ENCODE measurements at regions not wholly inside any gene's neighbourhood (a gene's known extent, or its start where the extent isn't known, plus 50 kb on each side); places are given as distances from the start of the nearest gene placed in this dataset.

GRCh38 chr4:115609631-115610030, 496.2 kb upstream of the NDST4 start:
- Histone ChIP-seq H3K4me3 (ENCODE audit: low read depth in 2 of 2, low read length in 2 of 2) (no peak overlapping the region), H3K27me3 (ENCODE audit: control insufficient read depth, insufficient read depth, low read length) (no peaks in the 10 kb centered on the region), H3K4me1 (ENCODE audit: control insufficient read depth, insufficient read depth, low read length) (no peaks in the 10 kb centered on the region), H3K27ac (ENCODE audit: low read length) (no peak overlapping the region), H3K9me3 (ENCODE audit: control insufficient read depth, insufficient read depth, low read depth, low read length) (no peaks in the 10 kb centered on the region), H3K36me3 (ENCODE audit: control insufficient read depth, insufficient read depth, low read length) (no peaks in the 10 kb centered on the region)
- in situ Hi-C loops (cut with HindIII; ENCODE audit: low pct_unique_long_range_greater_than_20kb, low sequenced_read_pairs) (no loop called here), intact Hi-C loops (cut with micrococcal nuclease; ENCODE audit: unreplicated experiment) (no loop called here)
- CTCF ChIA-PET, result no interaction called here
- DNase-seq (ENCODE audit: low read depth, low spot score), result no peak
- no peak for TF ChIP-seq POLR2AphosphoS5 (IDR thresholded peaks at IDR 0.05; ENCODE audit: low read depth, low read length)
- no peak for TF ChIP-seq SIN3A (IDR thresholded peaks at IDR 0.05; ENCODE audit: borderline replicate concordance, insufficient read depth, low read depth, low read length)
- TF ChIP-seq TCF7L2 (IDR thresholded peaks at IDR 0.05; ENCODE audit: low read depth, low read length), result no peak
- TF ChIP-seq REST (IDR thresholded peaks at IDR 0.05; ENCODE audit: insufficient read depth in 1 of 2, low read depth in 2 of 2, low read length in 1 of 2), result no peak
- no peak for TF ChIP-seq CTCF (IDR thresholded peaks at IDR 0.05)
- no TSS peak for BruUV-seq (replicated peaks)
- ATAC-seq, result no peak
- POLR2A ChIA-PET, result no interaction called here

- ATAC-seq (no peak), DNase-seq (ENCODE audit: low read depth, low spot score) (no peak)
- in situ Hi-C loops (cut with HindIII; ENCODE audit: low pct_unique_long_range_greater_than_20kb, low sequenced_read_pairs) (no loop called here), intact Hi-C loops (cut with micrococcal nuclease; ENCODE audit: unreplicated experiment) (no loop called here)
- Histone ChIP-seq H3K27ac (ENCODE audit: low read length) (no peak overlapping the region), H3K9me3 (ENCODE audit: control insufficient read depth, insufficient read depth, low read depth, low read length) (no peaks in the 10 kb centered on the region), H3K4me3 (ENCODE audit: low read depth in 2 of 2, low read length in 2 of 2) (no peak overlapping the region), H3K36me3 (ENCODE audit: control insufficient read depth, insufficient read depth, low read length) (no peaks in the 10 kb centered on the region), H3K4me1 (ENCODE audit: control insufficient read depth, insufficient read depth, low read length) (no peaks in the 10 kb centered on the region), H3K27me3 (ENCODE audit: control insufficient read depth, insufficient read depth, low read length) (no peaks in the 10 kb centered on the region)
- TF ChIP-seq POLR2AphosphoS5 (IDR thresholded peaks at IDR 0.05; ENCODE audit: low read depth, low read length) (no peak), CTCF (IDR thresholded peaks at IDR 0.05) (no peak)
- POLR2A ChIA-PET, result no interaction called here
- BruUV-seq (replicated peaks), result no TSS peak
- CTCF ChIA-PET, result no interaction called here
These were observed 493.9 kb upstream of the NDST4 start for GRCh38 chr4:115607311-115607710.
